Liver (tissue), 8 donors: ENCODE measurements at regions not wholly inside any gene's neighbourhood (a gene's known extent, or its start where the extent isn't known, plus 50 kb on each side); places are given as distances from the start of the nearest gene placed in this dataset.
"Not testable (repeated sequence)": the region's sequence is repeated elsewhere in the genome, so short reads cannot be mapped to it uniquely, and the experiment has no call there.

Experiments used
- DNase-seq: peaks from one replicate; pipeline ENCODE4 v3.0.0-alpha.2; 2017; ENCODE audit warnings: low spot score
- H3K27ac ChIP-seq, 2 donors: one replicate each; pipeline ENCODE4 v1.7.0; 2013; ENCODE audit warnings: inconsistent platforms in 2 of 2, low read length in 2 of 2, control low read depth in 1 of 2, low read depth in 1 of 2, mild to moderate bottlenecking in 1 of 2
- H3K27me3 ChIP-seq, 4 donors: one replicate each; pipeline versions ENCODE4 v1.6.1 to v1.7.0; 2013; ENCODE audit warnings: low read length in 3 of 4, inconsistent platforms in 1 of 4, mild to moderate bottlenecking in 1 of 4, moderate library complexity in 1 of 4; ENCODE audit not compliant: control insufficient read depth in 4 of 4, insufficient read depth in 4 of 4
- H3K36me3 ChIP-seq, 4 donors: one replicate each; pipeline versions ENCODE4 v1.6.1 to v1.7.0; 2013; ENCODE audit warnings: low read length in 3 of 4, mild to moderate bottlenecking in 3 of 4, low read depth in 1 of 4, moderate library complexity in 1 of 4; ENCODE audit not compliant: control insufficient read depth in 4 of 4, insufficient read depth in 3 of 4
- H3K4me1 ChIP-seq, 4 donors: one replicate each; pipeline versions ENCODE4 v1.6.1 to v1.7.0; 2013; ENCODE audit warnings: low read length in 3 of 4, mild to moderate bottlenecking in 3 of 4, moderate library complexity in 1 of 4; ENCODE audit not compliant: control insufficient read depth in 4 of 4, insufficient read depth in 4 of 4
- H3K4me3 ChIP-seq, 3 donors: one replicate each; pipeline versions ENCODE4 v1.6.1 to v1.7.0; 2013; ENCODE audit warnings: low read length in 3 of 3, control low read depth in 1 of 3, low read depth in 1 of 3, mild to moderate bottlenecking in 1 of 3
- H3K9ac ChIP-seq, 2 donors: one replicate each; pipeline ENCODE4 v1.7.0; 2013; ENCODE audit warnings: low read length in 2 of 2, mild to moderate bottlenecking in 2 of 2, moderate library complexity in 2 of 2, control low read depth in 1 of 2, low read depth in 1 of 2
- H3K9me3 ChIP-seq, 4 donors: one replicate each; pipeline versions ENCODE4 v1.6.1 to v1.7.0; 2013; ENCODE audit warnings: low read length in 3 of 4; ENCODE audit not compliant: control insufficient read depth in 4 of 4
- ATF3 ChIP-seq: IDR thresholded peaks from 2 replicates; pipeline ENCODE4 v1.6.1; 2016; ENCODE audit warnings: antibody characterized with exemption
- EGR1 ChIP-seq, 2 donors: IDR thresholded peaks; 2 replicates each; pipeline ENCODE4 v1.6.1; 2016 to 2018; ENCODE audit warnings: antibody characterized with exemption in 2 of 2, low read depth in 2 of 2
- FOXA1 ChIP-seq: IDR thresholded peaks from 2 replicates; pipeline ENCODE4 v1.6.1; 2016; ENCODE audit warnings: antibody characterized with exemption
- FOXA2 ChIP-seq: IDR thresholded peaks from 2 replicates; pipeline ENCODE4 v1.6.1; 2016; ENCODE audit warnings: antibody characterized with exemption
- GABPA ChIP-seq, 2 donors: IDR thresholded peaks in 1 of 2; conservative IDR thresholded peaks in 1 of 2; 2 replicates each; pipeline ENCODE4 v1.6.1; 2016; ENCODE audit warnings: antibody characterized with exemption in 2 of 2, mild to moderate bottlenecking in 1 of 2, moderate library complexity in 1 of 2
- HNF4A ChIP-seq, 2 donors: conservative IDR thresholded peaks; 2 replicates each; pipeline ENCODE4 v1.6.1; 2016; ENCODE audit warnings: antibody characterized with exemption in 2 of 2, mild to moderate bottlenecking in 2 of 2
- HNF4G ChIP-seq: IDR thresholded peaks from 2 replicates; pipeline ENCODE4 v1.6.1; 2016; ENCODE audit warnings: antibody characterized with exemption
- JUND ChIP-seq, 2 donors: IDR thresholded peaks; 2 replicates each; pipeline ENCODE4 v1.6.1; 2016; ENCODE audit warnings: antibody characterized with exemption in 2 of 2
- NR2F2 ChIP-seq: IDR thresholded peaks from 2 replicates; pipeline ENCODE4 v1.6.1; 2016; ENCODE audit warnings: antibody characterized with exemption
- RAD21 ChIP-seq, 2 donors: IDR thresholded peaks; 2 replicates each; pipeline ENCODE4 v1.6.1; 2016; ENCODE audit warnings: antibody characterized with exemption in 2 of 2, mild to moderate bottlenecking in 2 of 2
- RXRA ChIP-seq, 2 donors: IDR thresholded peaks; 2 replicates each; pipeline ENCODE4 v1.6.1; 2017 to 2018; ENCODE audit warnings: antibody characterized with exemption in 2 of 2, mild to moderate bottlenecking in 1 of 2
- SP1 ChIP-seq: IDR thresholded peaks from 2 replicates; pipeline ENCODE4 v1.6.1; 2018; ENCODE audit warnings: antibody characterized with exemption, mild to moderate bottlenecking
- TAF1 ChIP-seq: conservative IDR thresholded peaks from 2 replicates; pipeline ENCODE4 v1.6.1; 2016; ENCODE audit warnings: antibody characterized with exemption, mild to moderate bottlenecking
- YY1 ChIP-seq: IDR thresholded peaks from 2 replicates; pipeline ENCODE4 v1.6.1; 2016; ENCODE audit warnings: antibody characterized with exemption, mild to moderate bottlenecking
- ZBTB33 ChIP-seq: IDR thresholded peaks from 2 replicates; pipeline ENCODE4 v1.6.1; 2016; ENCODE audit warnings: antibody characterized with exemption
- WGBS: extraction: QIAGEN DNeasy Blood & Tissue Kit; methylation state at CpG from one replicate; pipeline ENCODE4 v1.1.7; 2013; 5-methylcytosine and 5-hydroxymethylcytosine counted together
- TF ChIP-seq, protein P1 (sequence below): IDR thresholded peaks from 2 replicates; pipeline ENCODE4 v1.6.1; 2016; ENCODE audit warnings: antibody characterized with exemption
- TF ChIP-seq, protein P2 (sequence below): fragments of 150-350 bp; IDR thresholded peaks from 2 replicates; pipeline ENCODE4 v1.5.1; 2017; ENCODE audit warnings: improper control_type of control experiment, low read depth, low read length; ENCODE audit not compliant: missing input control
- donor health status: healthy.
- donor health status: healthy.
- donor health status: healthy.
- donor health status: healthy.
- donor health status: healthy.

DNA sequence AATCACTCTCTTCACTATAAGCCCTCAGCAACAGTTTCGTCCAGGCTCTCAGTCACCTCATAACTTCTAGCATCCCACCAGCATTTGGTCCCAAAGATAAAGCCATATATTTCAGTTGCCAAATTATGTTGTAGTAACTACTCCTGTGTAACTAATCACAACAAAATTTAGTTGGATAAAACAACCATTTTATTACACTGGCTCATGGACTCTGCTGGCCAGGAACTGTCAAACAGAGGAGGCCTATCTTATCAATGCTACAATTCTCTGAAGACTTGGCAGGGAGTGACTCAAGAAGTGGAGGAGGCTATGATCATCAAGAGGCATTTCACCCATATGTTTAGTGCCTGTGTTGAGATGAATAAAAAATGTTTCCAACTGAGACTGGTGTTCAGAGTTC is 1082.3 kb upstream of the GJE1 start:
- Histone ChIP-seq H3K9ac (no peak overlapping the region), H3K4me3 (no peak overlapping the region), H3K27me3 (no peaks in the 10 kb centered on the region), H3K36me3 (no peaks in the 10 kb centered on the region), H3K27ac (no peak overlapping the region), H3K4me1 (no peaks in the 10 kb centered on the region), H3K9me3 (no peaks in the 10 kb centered on the region)
- WGBS = 85% methylated on average over 1 of the region's 1 CpG
- DNase-seq = no peak
- TF ChIP-seq NR2F2 = no peak
- TF ChIP-seq, protein P1, sequence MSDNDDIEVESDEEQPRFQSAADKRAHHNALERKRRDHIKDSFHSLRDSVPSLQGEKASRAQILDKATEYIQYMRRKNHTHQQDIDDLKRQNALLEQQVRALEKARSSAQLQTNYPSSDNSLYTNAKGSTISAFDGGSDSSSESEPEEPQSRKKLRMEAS = no peak
- no peak for TF ChIP-seq EGR1 (IDR thresholded peaks at IDR 0.05; ENCODE audit: low read depth in 2 of 2)
- TF ChIP-seq YY1 = no peak
- no peak for TF ChIP-seq ZBTB33
- TF ChIP-seq RAD21 (IDR thresholded peaks at IDR 0.05) = no peak
- no peak for TF ChIP-seq JUND (IDR thresholded peaks at IDR 0.05)
- TF ChIP-seq, protein P2, sequence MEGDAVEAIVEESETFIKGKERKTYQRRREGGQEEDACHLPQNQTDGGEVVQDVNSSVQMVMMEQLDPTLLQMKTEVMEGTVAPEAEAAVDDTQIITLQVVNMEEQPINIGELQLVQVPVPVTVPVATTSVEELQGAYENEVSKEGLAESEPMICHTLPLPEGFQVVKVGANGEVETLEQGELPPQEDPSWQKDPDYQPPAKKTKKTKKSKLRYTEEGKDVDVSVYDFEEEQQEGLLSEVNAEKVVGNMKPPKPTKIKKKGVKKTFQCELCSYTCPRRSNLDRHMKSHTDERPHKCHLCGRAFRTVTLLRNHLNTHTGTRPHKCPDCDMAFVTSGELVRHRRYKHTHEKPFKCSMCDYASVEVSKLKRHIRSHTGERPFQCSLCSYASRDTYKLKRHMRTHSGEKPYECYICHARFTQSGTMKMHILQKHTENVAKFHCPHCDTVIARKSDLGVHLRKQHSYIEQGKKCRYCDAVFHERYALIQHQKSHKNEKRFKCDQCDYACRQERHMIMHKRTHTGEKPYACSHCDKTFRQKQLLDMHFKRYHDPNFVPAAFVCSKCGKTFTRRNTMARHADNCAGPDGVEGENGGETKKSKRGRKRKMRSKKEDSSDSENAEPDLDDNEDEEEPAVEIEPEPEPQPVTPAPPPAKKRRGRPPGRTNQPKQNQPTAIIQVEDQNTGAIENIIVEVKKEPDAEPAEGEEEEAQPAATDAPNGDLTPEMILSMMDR = no peak
- TF ChIP-seq GABPA (IDR thresholded peaks at IDR 0.05 in 1 of 2, conservative IDR thresholded peaks at IDR 0.05 in 1 of 2) = no peak
- TF ChIP-seq SP1 = no peak
- TF ChIP-seq HNF4G = no peak
- TF ChIP-seq HNF4A (conservative IDR thresholded peaks at IDR 0.05) = no peak

DNA sequence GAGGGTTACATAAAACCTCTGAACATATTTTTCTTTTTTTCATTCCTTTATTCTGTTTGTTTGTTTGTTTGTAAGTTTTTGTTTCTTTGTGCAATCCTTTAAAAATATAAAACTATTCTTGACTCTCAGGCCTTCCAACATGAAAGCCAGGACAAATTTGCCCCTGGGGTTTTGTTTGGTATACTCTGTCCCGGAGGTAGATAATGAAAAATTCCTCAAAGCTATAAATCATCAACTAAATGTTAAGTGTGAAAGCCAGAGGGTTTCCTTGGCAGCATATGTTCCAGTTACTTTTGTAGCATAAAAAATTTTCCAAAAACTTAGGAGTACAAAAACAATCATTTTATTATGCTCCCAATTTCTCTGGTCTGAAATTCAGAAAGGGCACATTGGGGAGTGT is 1084.3 kb upstream of the GJE1 start:
- TF ChIP-seq RXRA (IDR thresholded peaks at IDR 0.05) (no peak), SP1 (no peak), EGR1 (IDR thresholded peaks at IDR 0.05; ENCODE audit: low read depth in 2 of 2) (no peak), TAF1 (no peak), JUND (IDR thresholded peaks at IDR 0.05) (no peak), FOXA2 (no peak), FOXA1 (no peak), GABPA (IDR thresholded peaks at IDR 0.05 in 1 of 2, conservative IDR thresholded peaks at IDR 0.05 in 1 of 2) (no peak), ZBTB33 (no peak), ATF3 (no peak), NR2F2 (no peak), HNF4G (no peak)
- TF ChIP-seq, protein P1 = no peak
- WGBS = 26% methylated on average over 1 of the region's 1 CpG

DNA sequence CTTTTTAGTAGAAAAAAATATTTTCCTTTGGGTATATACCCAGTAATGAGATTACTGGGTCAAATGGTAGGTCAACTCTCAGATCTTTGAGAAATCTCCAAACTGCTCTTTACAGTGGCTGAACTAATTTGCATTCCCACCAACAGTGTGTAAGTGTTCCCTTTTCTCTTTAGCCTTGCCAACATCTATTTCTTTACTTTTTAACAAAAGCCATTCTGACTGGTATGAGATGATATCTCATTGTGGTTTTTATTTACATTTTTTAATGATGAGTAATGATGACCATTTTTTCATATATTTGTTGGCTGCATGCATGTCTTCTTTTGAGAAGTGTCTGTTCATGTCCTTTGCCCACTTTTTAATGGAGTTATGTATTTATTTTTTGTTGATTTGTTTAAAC is 1086.2 kb upstream of the GJE1 start:
- not testable (repeated sequence) for H3K9ac ChIP-seq, H3K4me1 ChIP-seq, H3K9me3 ChIP-seq, H3K27me3 ChIP-seq, H3K4me3 ChIP-seq, DNase-seq, H3K36me3 ChIP-seq, H3K27ac ChIP-seq

More for the DNA sequence above, 1084.3 kb upstream of the GJE1 start:
- Histone ChIP-seq H3K9me3 (no peaks in the 10 kb centered on the region), H3K4me3 (no peak overlapping the region), H3K36me3 (no peaks in the 10 kb centered on the region), H3K27me3 (no peaks in the 10 kb centered on the region), H3K27ac (no peak overlapping the region), H3K4me1 (peaks cover 0 to 2% (median 0%) of the 10 kb centered on the region in 4 donors), H3K9ac (no peak overlapping the region)
- DNase-seq = no peak
